Panc1 (cell line): ENCODE measurements at regions not wholly inside any gene's neighbourhood (a gene's known extent, or its start where the extent isn't known, plus 50 kb on each side); places are given as distances from the start of the nearest gene placed in this dataset.
A peak's percentile ranks its signal among the peaks of the same experiment; 100 is the strongest.

Source experiments
- ATAC-seq: fragments of 200-7000 bp; cut with Tn5 transposase; 2 replicates; pipeline ENCODE4 v1.9.1; 2020; ENCODE audit warnings: mild to moderate bottlenecking, moderate library complexity
- BruUV-seq: library from RNA; stranded (reverse); fragments of 400-500 nt; replicated peaks from 2 replicates; lab custom pipeline; 2021; lab: Mats Ljungman, UMichigan
- CTCF ChIA-PET: fragments of 300-600 bp; sonication (Branson Sonifier 250); formaldehyde crosslinking; loops from one replicate; lab custom pipeline; 2022; ENCODE audit warnings: antibody characterized with exemption; lab: Charles Lee
- POLR2A ChIA-PET: fragments of 300-600 bp; sonication (Branson Sonifier 250); formaldehyde crosslinking; loops from one replicate; lab custom pipeline; 2022; ENCODE audit warnings: antibody characterized with exemption; lab: Charles Lee
- DNase-seq: peaks from one replicate; pipeline ENCODE4 v3.0.0-alpha.2; 2010; ENCODE audit warnings: low read depth, low spot score
- H3K27ac ChIP-seq: 2 replicates; pipeline ENCODE4 v1.5.1; 2011; ENCODE audit warnings: mild to moderate bottlenecking, low read length, inconsistent platforms
- H3K27me3 ChIP-seq: fragments of 200-500 bp; sonication (Bioruptor generic); 2 replicates; pipeline ENCODE4 v1.6.0; 2014; ENCODE audit warnings: low read length, inconsistent platforms; ENCODE audit not compliant: control insufficient read depth, insufficient read depth
- H3K36me3 ChIP-seq: fragments of 200-500 bp; sonication (Bioruptor generic); 2 replicates; pipeline ENCODE4 v1.5.1; 2014; ENCODE audit warnings: inconsistent platforms, mild to moderate bottlenecking, low read length, moderate library complexity; ENCODE audit not compliant: control insufficient read depth, insufficient read depth
- H3K4me1 ChIP-seq: 2 replicates; pipeline ENCODE4 v1.5.1; 2011; ENCODE audit warnings: inconsistent platforms, mild to moderate bottlenecking, low read length, moderate library complexity; ENCODE audit not compliant: control insufficient read depth, insufficient read depth
- H3K4me3 ChIP-seq, 2 experiments: 2 replicates each; pipeline ENCODE4 v1.5.1; 2011 to 2012; ENCODE audit warnings: low read depth in 2 of 2, low read length in 2 of 2, mild to moderate bottlenecking in 2 of 2, inconsistent platforms in 1 of 2, moderate library complexity in 1 of 2
- H3K9me3 ChIP-seq: fragments of 200-500 bp; sonication (Bioruptor generic); 2 replicates; pipeline ENCODE4 v1.5.1; 2014; ENCODE audit warnings: low read depth, mild to moderate bottlenecking, inconsistent platforms, low read length, moderate library complexity; ENCODE audit not compliant: control insufficient read depth, insufficient read depth
- CTCF ChIP-seq: fragments of 450-650 bp; IDR thresholded peaks from 2 replicates; pipeline ENCODE4 v1.5.1; 2017; ENCODE audit warnings: mild to moderate bottlenecking
- POLR2AphosphoS5 ChIP-seq: IDR thresholded peaks from 2 replicates; pipeline ENCODE4 v1.6.1; 2012; ENCODE audit warnings: mild to moderate bottlenecking, low read depth, low read length, moderate library complexity
- REST ChIP-seq, 2 experiments: IDR thresholded peaks; 2 replicates each; pipeline ENCODE4 v1.6.1; 2011 to 2012; ENCODE audit warnings: low read depth in 2 of 2, control low read depth in 1 of 2, low read length in 1 of 2, mild to moderate bottlenecking in 1 of 2, moderate library complexity in 1 of 2; ENCODE audit not compliant: insufficient read depth in 1 of 2
- SIN3A ChIP-seq: IDR thresholded peaks from 2 replicates; pipeline ENCODE4 v1.6.1; 2012; ENCODE audit warnings: low read depth, mild to moderate bottlenecking, low read length, moderate library complexity, borderline replicate concordance; ENCODE audit not compliant: insufficient read depth
- TCF7L2 ChIP-seq: IDR thresholded peaks from 2 replicates; pipeline ENCODE4 v1.6.1; 2011; ENCODE audit warnings: mild to moderate bottlenecking, low read depth, low read length, inconsistent platforms
- in situ Hi-C: cut with HindIII; loops from 2 replicates; pipeline ENCODE4 v1.10.0; 2016; ENCODE audit warnings: low sequenced_read_pairs, low pct_unique_long_range_greater_than_20kb
- intact Hi-C: fragments of 100-400 bp; cut with micrococcal nuclease; formaldehyde crosslinking; loops from one replicate; pipeline ENCODE4 v1.10.0; 2022; ENCODE audit not compliant: unreplicated experiment

GRCh38 chr1:200478239-200478623 lies 68.4 kb upstream of the ZNF281 start:
- ChIA-PET POLR2A (no interaction called here), CTCF (no interaction called here)
- Histone ChIP-seq H3K4me1 (peaks cover 42% of the 10 kb centered on the region), H3K36me3 (no peaks in the 10 kb centered on the region), H3K27me3 (no peaks in the 10 kb centered on the region), H3K27ac (peak overlapping the region; percentile 82), H3K4me3 (peak overlapping the region; percentile 10 to 47), H3K9me3 (no peaks in the 10 kb centered on the region)
- no peak for TF ChIP-seq CTCF
- TF ChIP-seq REST (IDR thresholded peaks at IDR 0.05; ENCODE audit: insufficient read depth in 1 of 2, low read depth in 2 of 2, low read length in 1 of 2): no peak
- TF ChIP-seq SIN3A: no peak
- TF ChIP-seq TCF7L2: no peak
- TF ChIP-seq POLR2AphosphoS5: no peak
- in situ Hi-C loops (no loop called here), intact Hi-C loops (no loop called here)
- no peak for DNase-seq
- no TSS peak for BruUV-seq
- ATAC-seq: peak; percentile 46

- no peaks in the 10 kb centered on the region for H3K27me3 ChIP-seq
- no peaks in the 10 kb centered on the region for H3K36me3 ChIP-seq
- CTCF ChIA-PET: no interaction called here
- H3K9me3 ChIP-seq: no peaks in the 10 kb centered on the region
- POLR2A ChIA-PET: interaction anchor here (0.6 kb wide), 1 partner anchor 687 kb away, joined by 7 read pairs; no protein-coding TSS in a partner anchor
- H3K27ac ChIP-seq: peak overlapping the region; percentile 67; the same call in 1 of the 2 replicates
- DNase-seq (no peak), ATAC-seq (no peak)
- TF ChIP-seq SIN3A: no peak
- no peak for TF ChIP-seq REST (IDR thresholded peaks at IDR 0.05; ENCODE audit: insufficient read depth in 1 of 2, low read depth in 2 of 2, low read length in 1 of 2)
- TF ChIP-seq TCF7L2: no peak
- TF ChIP-seq POLR2AphosphoS5: no peak
- no peak for TF ChIP-seq CTCF
- intact Hi-C loops (no loop called here), in situ Hi-C loops (no loop called here)
- H3K4me1 ChIP-seq: peaks cover 35% of the 10 kb centered on the region
- BruUV-seq: no TSS peak
- H3K4me3 ChIP-seq: no peak overlapping the region
These were observed 64.8 kb upstream of the ZNF281 start for GRCh38 chr1:200474633-200475032.
